ENCODE measurements at regions not wholly inside any gene's neighbourhood (a gene's known extent, or its start where the extent isn't known, plus 50 kb on each side); places are given as distances from the start of the nearest gene placed in this dataset.

DNA sequence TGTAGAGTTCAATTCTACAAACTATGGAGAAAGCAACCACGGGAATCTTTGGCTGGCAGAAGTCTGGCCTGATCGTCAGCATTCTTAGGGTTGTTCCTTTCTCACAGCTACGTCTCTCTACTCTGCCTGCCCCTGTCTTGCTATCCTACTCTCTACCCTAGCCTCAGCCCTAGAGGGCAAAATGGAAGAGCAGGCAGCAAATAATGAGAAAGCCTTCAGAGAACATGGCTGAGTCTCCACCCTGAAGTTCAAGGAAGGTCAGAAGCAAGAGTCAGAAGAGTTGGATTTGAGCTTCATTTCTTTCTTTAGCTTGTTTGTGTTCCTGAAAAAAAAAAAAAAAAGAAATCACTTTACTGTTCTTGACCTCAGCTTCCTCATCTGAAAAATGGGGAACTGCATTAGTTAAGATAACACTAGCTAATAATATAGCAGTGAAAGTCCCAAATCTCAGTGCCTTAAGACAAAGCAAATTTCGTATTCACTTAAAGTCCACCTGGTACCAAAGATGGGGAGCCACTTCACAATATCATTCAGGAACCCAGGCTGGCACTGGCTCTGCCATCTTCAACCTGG lies 50.2 kb upstream of the CCND2 start:
- no peak for DNase-seq

DNA sequence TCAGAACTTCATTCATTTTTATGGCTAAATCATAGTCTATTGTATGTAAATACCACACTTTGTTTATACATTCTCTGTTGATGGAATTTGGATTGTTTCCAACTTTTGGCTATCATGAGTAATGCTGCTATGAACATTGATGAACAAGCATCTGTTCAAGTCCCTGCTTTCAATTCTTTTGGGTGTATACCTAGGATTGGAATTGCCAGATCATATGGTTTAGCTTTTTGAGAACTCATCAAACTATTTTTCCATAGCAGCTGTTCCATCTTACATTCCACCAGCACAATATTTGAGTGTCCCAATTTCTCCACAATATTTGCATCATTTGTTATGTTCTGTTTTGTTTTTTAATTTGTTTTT lies 52.3 kb upstream of the CCND2 start:
- DNase-seq: no peak

DNA sequence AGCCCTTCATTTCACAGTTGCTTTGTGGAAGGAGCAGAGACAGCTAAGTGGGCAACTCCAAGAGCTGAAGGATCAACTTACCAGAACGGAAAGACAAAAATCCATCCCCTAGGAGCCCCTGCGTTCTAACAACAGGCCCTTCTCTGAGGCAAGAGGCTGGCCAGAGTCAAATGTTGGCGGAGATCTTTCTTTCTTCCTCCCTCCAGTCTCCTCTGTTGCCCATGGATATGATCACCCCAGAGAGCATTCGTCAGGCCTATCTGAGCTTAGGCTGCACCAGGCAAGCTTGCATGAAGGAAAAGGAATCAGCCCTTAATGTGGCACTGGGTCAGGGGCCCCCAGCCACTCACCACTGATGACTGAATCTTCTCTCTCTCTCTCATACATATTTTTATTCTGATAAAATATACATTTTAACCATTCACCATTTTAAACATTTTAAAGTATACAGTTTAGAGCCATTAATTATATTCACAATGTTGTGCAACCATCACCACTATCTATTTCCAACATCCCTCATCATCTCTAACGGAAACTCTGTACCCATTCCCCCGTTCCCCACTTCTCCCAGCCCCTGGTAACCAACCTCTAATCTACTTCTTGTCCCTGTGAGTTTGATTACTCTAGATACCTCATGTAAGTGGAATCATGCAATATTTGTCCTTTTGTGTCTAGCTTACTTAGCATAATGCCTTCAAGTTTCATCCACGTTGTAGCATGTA lies 52.9 kb upstream of the CCND2 start:
- DNase-seq: no peak

DNA sequence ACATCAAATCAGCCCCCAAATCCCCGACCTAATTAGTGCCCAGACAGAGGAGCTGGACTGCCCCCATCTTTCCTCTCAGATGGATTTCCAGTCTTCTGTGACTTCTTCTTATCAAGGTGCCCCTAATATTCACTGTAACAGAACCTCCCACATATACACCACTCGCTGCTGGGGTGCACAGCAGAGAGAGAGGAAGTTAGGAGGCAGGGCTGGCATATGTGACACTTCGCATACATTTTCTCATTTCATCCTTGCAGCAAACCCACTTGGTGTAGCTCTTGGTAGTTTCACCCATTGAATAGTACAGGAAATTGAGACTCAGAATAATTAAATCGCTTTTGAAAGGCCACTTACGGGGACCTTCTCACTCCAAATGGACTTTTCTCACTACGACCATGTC lies 56.5 kb upstream of the CCND2 start:
- peak in 1 of 2 donors; percentile 25 for DNase-seq

DNA sequence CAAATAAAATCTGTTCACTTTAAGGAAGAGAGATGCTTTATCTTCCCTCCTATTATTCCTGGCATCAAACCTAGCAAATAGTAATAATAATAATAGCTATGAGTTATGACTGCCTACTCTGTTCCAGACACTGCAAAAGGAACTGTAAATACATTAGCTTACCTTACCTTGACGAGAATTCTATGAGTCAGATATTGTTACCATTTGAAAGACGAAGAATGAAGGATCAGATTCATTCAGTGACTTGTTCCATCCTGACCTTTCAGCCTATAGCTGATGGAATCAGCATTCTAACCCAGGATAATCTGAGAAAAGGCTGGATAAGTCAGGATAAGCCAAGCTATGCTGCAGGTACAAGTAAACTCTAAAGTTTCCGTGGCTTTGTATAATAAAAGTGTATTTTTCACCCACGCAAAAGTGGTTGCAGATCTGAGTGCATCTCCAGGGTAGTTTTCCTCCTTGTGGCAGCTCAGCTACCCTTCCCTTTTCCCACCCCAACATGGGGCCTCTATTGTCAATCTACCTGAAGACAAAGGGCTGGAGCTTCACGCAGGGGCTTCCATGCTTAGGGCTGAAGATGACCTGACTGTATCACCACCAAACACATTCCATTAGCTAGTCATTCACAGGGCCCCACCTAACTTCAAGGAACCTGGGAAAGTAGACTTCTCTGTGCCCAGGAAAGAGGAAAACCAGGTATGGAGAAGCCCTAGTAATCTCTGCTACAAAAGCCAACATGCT lies 57.2 kb upstream of the CCND2 start:
- no peak for DNase-seq

DNA sequence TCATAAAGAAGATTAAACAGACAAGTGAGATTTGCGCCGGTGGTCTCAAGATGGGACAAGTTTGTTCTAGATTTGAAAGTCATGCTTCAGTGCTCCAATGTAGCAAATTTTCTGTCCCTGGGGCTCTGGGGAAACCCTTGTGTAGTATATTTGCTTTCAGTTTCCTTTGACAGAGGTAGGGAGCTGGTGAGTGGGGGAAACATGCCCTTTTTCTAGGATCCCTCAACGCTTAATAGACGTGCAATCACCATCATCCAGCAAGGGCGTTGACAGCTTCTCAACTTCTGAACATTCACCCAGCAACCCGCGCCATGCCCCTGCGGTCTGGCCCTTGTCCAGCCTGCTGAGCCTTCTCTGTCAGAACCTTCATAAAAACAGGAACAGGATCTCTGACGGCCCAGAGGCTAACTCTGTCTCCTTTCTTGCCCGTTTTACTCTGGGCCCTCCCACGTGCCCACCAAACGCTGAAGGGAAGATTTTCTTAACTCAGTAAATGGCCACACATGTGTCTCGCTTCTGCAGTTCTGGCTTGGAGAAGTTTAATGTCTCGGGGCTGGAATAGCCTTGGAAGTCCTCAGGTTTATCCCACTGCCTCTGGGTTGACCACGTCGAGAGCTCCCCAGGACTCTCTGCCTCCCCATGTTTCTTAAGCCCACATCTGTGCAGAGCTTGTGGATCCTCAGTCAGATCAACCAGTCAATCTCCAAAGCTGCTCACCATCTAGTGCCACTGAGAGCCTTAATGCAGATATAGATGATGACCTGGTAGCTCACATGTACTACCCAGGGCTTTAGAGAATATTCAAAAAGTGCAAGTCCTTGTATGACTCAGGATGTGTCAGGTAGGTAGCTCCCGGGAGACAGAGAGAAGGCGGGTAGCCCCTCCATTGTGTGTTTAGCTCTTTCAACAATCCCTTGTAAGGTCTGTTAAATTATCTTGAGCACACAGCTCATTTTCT lies 58.1 kb upstream of the CCND2 start:
- DNase-seq: peak; percentile 55 to 78

DNA sequence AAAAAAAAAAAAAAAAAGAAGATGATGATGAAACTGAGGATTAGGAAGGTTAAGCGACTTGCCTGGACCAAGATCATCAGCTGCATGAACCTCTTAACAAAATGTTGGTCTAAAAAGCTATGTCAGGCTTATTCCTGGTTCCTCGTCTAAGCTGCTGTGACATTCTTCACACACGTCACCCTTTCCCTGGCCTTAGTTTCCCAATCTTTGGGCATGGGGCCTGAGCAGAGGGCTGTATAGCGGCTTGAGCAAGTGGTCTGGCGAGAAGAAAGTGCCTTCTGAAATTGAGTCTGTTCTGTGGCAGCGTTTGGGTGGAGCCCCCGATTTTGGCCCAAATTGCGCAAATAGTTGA lies 58.7 kb upstream of the CCND2 start:
- DNase-seq: no peak

DNA sequence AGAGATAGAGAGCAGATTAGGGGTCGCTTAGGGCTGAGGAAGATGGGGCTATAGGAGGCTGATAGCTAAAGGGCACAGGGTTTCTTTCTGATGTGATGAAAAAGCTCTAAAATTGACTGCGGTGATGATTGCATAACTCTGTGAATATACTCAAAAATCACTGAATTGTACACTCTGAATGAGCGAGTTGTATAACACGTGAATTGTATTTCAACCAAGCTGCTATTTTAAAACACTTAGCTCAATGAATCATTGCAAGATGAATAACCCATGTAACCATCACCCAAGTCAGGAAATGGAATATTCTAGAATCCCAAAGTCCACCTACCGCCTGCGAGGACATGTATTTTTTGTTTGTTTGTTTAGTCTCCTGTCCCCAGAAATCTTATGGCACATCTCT lies 60.1 kb upstream of the CCND2 start:
- DNase-seq: no peak

DNA sequence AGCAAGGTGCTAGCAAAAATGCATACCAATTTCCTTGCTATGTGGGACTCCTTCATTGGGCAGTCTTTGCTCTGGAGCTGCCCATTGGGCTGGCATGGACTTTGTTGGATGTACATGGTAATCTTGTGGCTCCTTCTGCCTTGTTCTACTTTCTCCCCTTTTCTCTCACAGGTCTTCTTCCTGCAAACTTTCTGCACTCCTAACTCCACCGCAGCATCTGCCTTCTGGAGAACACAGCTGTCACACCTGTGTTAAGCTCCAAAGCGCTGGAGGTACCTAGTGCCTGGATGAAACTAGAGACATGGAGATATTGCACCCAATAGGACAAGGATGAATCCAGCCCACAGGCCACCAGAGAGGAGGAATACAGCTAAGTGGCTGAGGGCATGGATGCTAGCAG lies 60.7 kb upstream of the CCND2 start:
- no peak for DNase-seq

DNA sequence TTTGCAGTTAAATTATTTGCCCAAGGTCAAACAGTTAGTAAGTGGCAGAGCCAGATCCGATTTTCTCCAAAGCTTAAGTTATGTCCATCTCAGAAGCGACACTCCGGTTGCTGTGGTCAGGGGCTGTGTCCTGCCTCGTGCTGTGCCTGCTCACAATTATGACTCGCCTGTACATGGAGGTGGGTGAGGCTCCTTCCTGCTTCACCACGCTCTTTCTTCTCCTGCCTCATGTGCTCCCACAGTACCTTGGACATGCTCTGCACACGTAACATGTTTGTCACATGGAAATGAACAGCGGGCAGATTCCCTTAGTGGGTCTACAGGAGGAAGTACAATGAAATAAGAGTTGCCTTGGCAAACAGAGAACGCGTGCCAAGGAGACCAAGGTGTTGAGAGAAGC lies 62.2 kb upstream of the CCND2 start:
- no peak for DNase-seq

DNA sequence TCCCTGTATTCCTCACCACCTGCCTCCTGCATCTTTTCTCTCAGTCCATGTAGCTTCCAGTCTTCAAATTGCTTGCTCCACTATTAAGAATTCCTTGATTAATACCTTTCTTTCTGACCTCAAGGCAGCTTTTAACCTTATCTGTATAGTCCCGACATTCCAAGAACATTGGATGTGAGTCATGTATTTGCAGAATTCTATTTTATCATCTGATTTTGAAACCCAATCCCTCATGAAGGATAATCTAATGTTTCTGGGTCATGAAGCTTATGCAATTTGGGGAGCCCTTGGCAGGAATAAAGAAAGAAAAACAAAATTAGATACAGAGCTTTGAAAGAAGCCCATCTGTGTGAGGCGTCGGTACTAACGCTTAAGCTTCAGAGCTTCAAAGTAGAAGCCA lies 63.4 kb upstream of the CCND2 start:
- no peak for DNase-seq

DNA sequence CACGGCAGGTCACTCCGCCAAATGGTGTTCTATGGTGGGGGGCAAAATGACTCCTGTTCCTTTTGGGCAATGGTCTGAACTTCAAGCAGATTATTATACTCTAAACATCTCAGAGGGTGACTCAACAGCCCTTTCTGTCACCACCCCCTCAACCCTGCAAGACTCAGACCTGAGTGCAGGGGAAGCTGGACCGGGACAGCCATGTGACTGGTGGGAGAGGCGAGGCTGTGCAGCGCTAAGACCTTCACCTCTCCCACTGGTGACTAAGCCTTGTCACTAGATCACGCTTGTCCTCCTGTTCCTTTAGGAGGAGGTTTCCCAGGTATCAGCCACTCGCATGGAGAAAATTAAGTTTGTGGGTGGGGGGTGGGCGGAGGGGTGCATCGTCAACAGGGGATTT lies 67.1 kb upstream of the CCND2 start:
- DNase-seq: no peak

DNA sequence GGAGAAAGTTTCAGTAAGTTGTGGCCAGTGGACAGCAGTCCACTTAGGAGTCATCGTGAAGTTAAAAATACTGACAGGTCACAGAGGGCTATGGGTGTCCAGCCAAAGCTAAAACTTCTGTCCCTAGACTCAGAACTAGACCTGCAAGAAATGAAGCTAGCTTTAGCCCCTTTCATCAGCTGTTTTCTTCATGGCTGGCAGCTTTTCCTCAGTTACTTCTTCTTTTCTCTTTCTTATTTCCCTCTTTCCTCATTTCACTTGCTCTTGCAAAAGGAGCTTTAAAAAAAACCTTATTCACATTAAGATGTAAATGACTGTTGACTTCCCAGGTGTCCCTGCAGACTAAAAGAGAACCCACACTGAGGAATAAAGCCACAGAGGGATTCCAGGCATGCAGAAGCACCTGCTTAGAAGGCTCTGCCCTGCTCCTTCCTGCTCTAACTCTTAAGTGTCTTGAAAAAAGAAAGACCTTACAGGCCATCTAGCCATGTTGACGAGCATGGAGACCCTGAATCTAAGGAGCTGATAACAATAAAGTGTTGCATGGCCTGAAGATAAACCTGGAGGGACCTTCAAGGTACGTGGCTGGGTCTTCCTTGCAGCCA lies 69.7 kb upstream of the CCND2 start:
- no peak for DNase-seq

DNA sequence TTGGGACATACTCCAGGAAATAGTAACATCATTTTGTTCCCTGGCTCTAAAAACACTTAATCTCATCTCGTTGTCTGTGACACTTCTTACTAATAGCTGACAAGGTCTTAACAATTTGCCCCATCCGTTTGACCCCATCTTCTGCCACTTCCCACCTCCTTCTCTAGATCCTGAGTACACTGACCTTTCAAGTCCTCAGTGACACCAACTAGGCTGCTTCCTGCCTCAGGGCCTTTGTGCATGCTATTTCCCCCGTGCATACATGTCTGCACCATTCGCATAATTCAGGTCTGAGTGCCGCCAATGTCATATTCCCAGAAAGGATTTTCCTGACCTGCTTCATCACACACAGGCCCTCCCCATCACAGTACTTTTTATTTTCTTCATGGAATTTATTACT lies 70.6 kb upstream of the CCND2 start:
- DNase-seq: no peak

DNA sequence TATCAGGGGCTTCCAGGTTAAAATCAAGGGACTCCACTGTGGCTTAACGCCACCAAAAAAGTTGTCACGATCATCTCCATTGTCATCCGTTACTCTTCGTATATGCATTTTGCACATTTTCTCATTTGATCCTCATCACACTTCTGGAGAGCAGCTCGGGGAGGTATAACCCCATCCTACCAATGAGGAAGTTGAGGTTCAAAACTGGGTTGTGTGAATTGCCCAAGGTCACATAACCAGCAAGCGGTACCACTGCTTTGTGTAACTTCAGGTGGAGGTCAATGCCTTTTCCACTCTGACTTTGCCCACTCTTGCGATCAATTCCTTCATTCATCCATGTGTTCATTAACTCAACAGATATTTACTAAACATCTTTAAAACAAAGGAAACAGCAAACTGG lies 71.1 kb upstream of the CCND2 start:
- DNase-seq: no peak

DNA sequence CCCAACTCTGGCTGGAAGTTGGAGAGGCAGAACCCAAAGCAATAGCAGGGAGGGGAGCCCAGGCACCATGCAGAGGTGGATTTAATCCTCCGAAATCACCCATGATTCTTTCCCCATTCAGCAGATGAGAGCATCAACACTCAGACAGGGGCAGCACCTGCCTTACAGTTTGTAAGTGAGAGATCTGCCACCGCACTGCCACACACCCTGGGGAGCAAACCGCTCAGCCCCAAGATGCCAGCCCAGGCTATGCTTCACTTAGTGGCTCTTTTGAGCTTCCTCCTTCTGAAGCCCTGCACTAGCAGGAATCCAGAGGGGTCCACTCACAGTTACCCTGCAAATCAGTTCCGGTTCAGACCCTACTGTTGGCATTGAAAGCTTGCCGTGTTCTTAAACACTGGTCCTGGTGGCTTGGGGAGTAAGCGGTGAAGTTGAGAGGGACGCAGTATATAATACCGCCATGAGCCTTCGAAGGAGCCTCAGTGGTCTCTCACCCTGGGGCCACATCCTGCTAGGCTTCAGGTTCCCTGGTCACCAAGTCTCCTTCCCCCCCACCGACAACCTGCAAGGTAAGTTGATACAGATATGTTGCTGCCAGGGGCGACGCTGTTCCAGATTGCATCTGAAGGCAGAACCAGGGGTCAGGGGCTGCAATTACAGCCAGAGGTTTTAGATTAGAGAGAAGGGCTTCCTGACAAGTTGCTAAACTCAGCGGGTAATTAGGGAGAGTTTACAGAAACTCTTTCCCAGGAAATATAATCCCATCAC lies 72.0 kb upstream of the CCND2 start:
- DNase-seq: peak in 1 of 2 donors; percentile 22

DNA sequence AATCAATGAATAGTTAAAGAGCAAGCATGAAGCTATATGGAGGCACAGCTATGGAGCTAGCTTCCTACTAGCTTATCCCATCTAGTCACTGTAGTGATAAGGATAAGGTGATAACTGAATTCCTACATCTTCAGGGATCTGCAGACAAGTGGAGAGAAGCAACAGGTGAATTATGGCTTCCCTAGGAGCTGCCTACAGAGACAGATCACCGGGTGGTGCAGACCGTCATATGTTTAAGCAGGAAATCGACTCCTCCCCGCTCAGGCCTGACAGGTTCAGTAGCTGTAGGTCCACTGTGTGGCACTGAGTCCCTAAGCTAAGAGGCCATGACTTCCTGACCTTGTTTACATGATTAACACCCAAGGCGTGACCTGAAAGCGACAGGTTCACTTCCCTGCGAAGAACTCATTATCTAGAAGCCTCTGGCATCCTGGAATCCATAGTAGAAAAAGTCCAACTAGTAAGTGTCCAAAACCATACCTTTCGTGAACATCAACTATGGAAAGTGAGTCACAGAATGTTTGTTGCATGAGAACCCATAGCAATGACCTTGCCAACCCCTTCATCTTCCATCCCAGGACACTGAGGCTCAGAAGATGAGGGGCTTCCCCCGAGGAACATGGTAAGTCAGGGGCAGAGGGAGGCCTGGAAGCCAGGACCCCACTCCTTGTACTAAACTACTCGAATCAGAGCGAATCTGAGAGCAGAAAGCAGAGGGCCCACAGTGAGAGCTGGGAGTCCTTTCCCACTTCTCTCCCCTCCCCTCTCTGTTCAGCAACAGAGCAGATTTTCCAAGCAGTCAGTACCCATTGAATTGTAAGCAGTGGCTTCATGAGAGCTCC lies 75.4 kb upstream of the CCND2 start:
- DNase-seq: no peak

DNA sequence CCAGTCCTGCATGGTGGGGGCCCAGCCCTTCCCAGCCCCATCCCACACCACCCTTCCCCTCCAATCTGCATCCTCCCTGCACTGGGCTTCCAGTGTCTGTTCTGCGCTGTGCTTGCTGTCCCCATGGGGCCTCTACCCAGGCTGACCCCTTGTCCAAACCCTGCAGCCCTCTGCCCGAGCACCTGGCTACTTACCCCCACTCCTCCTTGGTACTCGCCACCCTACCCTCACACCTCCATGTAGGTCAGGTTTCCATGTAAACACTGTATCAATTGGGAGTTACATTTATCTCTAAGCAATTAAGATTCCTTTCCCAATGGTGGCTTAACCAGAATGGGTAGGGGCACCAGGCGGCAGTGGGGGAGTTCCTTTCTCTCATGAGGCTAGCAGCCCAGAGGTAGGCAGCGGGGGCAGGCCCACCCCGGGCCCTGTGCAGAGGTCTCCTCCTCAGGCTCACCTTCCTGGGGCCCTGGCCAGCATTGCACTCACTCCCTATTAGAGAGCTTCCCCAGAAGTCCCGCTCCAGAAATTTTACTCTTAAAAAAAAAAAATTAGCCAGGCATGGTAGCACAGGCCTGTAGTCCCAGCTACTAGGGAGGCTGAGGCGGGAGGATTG lies 76.6 kb upstream of the CCND2 start:
- no peak for DNase-seq

DNA sequence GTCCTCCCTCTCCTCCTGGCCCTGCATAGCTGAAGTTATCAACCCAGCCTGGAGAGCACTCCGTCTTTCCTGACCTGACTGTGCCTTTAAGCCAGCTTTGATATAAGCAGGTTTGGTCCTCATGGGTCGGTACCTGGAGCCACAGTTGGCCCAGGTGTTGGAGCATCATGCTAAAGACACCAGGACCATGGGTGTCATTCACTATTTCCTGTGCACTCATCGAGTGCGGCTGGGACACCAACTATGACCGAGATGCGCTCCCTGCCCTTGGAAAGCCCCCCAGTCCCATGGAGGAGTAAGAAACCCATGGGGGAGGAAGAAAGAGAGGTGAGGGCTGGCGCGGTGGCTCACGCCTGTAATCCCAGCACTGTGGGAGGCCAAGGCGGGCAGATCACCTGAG lies 78.9 kb upstream of the CCND2 start:
- no peak for DNase-seq

DNA sequence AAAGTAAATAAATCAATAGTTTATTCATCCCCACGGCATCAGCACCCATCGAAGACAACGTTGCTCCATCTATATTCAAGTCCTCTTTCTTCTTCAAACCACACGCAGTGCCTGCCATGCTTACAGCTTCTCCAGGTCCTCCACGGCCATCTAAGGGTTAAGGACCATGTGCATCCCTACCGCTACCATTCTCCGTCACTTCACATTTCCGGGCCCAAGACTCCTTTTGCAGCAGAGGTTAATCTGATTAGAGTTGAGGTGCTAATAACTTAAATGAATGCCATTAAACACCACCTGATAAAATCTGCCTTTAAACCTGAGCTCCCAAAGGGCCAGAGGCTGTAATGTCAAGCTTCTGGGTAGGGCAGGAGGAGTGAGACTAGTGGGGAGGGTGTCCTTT lies 79.7 kb upstream of the CCND2 start:
- no peak for DNase-seq

DNA sequence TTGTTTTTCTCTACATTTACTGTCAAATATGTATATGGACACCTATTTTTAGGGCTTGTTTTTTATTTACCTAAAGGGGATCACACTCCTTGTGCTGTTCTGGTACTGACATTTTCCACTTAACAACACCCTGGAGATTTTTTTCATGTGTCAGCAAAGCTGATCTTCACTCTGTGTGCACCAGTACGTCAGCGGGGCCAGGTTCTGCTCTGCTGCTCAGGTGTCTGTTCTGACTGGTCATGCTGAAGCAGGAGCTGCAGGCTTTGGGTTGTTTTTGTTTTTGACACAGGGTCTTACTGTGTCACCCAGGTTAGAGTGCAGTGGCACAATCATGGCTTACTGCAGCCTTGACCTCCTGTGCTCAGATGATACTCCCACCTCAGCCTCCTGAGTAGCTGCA lies 81.9 kb upstream of the CCND2 start:
- DNase-seq: no peak

All from CD4-positive, alpha-beta T cell treated with Interferon alpha-2 for 1 hour (primary cell).